ENCODE measurements at regions not wholly inside any gene's neighbourhood (a gene's known extent, or its start where the extent isn't known, plus 50 kb on each side); places are given as distances from the start of the nearest gene placed in this dataset.

- no peak for DNase-seq (ENCODE audit: low read depth)
Measured at GRCh38 chr2:64854773-64855237, 134.4 kb upstream of the SLC1A4 start.

- no peak for DNase-seq (ENCODE audit: low read depth)
Measured at GRCh38 chr2:64857581-64858471, 131.4 kb upstream of the SLC1A4 start.

DNA sequence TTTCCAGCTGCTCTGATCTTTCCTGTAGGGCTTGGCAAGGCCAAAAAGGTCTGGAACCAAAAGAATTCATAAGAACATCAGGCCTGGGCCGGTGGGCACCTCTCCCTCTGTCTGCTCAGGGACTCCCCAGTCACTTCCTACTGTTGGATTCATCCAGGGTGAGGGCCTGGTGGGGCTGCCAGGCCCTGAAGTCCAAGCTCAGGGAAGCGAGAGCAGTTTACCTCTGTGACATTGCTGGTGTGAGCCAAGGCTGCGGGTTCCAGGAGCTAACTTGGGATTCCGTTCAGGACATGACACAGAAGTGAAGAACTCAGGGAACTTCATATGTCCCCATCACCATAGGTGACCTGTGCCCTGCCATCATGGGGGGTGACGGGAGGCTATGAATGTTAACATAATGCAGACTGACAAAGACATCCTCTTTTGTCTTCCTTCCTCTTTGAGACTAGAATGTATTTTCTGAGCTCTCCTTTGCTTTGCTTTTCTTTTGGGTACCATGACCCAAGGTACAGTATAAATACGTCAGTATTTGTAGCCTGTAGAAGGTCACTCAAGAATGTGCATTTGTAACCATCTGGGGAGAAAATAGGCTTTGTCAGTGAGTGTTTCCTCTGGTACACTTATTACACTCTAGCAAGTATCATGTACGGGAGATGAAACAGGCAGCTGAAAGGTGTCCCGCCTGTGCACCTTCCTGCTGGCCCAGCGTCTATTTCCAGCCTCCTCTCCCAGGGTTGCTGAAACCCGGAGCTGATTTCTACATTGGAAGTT lies 130.5 kb upstream of the SLC1A4 start:
- no peak for DNase-seq (ENCODE audit: low read depth)

GRCh38 chr2:64859312-64860212 lies 129.6 kb upstream of the SLC1A4 start:
- no peak for DNase-seq (ENCODE audit: low read depth)

GRCh38 chr2:64860276-64860885 lies 128.8 kb upstream of the SLC1A4 start:
- DNase-seq (ENCODE audit: low read depth): no peak

GRCh38 chr2:64860936-64861335 lies 128.3 kb upstream of the SLC1A4 start:
- DNase-seq (ENCODE audit: low read depth): no peak

GRCh38 chr2:64861452-64862397 lies 127.5 kb upstream of the SLC1A4 start:
- DNase-seq (ENCODE audit: low read depth): no peak

- no peak for DNase-seq (ENCODE audit: low read depth)
Measured at GRCh38 chr2:64862623-64863022, 126.6 kb upstream of the SLC1A4 start.

DNA sequence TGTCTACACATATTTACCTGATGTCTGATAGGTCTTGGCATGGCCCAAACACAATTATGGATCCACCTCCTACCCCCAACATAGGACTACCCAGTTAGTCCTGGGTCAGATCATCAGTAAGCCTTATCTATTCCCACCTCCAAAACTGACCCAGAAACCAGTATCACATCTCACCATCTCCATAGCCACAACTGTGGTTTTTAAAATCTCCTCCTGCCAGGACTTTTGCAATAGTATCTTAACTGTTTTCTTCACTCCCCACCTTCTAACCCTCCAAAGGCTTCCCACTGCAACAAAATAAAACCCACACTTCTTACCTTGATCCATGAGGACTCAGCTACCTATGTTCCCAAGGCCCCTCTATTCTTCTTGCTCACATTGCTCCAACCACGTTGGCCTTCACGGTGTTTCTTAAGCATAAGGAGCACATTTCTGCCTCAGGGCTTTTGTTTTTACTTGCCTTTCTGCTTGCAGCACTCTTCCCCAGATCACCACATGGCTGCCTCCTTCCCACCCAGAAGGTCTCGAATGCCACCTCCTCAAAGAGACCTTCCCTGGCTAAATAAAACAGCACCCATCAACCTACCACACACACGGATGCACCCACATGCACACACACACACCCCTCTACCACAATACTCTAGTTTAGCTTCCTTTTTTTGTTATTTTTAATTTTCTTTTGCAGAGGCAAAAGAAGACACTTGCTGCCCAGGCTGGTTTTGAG lies 125.9 kb upstream of the SLC1A4 start:
- DNase-seq (ENCODE audit: low read depth): no peak

DNA sequence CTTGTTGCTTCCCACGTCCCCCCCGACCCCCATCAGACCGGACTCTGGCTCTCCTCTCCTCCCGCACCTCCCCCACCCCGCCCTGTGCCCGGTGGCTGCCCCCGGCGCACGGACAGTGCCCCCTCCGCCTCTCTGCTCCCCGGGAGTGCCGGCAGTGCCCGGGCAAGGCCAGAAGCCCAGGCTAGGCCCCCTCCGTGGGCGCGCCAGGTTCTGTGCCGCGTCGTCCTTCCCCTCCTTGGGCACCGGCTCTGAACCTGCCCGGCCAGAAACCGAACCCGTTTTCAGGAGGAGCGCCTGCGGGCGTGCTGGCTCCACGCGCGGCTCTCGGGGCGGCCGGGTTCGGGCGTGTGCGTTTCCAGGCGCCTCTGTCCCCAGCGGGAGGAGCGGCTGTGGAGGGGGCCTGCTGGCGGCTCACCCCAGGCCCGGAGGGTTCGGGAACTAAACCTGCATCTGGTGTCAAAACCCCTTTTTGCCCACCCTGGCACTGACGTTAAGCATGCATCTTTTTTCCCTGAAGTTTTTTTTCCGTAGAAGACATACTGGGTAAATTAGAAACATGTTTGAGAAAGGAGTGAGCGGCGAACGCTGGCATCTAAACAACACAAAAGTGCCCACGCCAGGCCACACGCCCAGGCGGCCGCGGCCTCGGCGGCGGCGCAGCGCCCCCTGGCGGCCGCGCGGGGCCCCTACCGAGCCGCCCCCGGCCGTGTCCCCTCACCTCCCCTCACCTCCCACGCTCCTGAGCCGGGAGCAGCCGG lies 123.9 kb upstream of the SLC1A4 start:
- DNase-seq (ENCODE audit: low read depth): peak; percentile 46

DNA sequence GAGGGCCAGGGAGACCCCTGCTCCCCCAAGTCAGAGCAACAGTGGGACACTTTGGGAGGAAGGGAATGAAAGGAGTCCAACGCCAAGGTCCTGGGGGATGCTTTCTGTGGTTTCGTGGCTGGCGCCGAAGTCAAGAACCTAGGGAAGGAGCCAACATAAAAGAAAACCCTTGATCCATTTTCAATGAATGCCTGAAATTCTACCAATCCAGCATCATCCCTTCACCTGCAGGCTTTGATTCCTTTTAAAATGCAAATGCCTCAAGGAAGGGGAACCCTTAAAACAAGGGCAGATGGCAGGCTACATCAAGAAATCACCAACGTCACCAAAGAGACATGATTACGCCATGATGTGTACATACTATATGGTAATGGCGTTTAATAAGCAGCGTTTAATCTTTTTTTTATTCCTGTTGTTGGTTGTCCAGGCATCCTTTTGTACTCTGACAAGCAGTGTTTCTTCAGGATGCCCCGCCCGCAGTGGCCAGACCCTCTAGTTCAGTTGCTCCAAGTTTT lies 123.3 kb upstream of the SLC1A4 start:
- no peak for DNase-seq (ENCODE audit: low read depth)

DNA sequence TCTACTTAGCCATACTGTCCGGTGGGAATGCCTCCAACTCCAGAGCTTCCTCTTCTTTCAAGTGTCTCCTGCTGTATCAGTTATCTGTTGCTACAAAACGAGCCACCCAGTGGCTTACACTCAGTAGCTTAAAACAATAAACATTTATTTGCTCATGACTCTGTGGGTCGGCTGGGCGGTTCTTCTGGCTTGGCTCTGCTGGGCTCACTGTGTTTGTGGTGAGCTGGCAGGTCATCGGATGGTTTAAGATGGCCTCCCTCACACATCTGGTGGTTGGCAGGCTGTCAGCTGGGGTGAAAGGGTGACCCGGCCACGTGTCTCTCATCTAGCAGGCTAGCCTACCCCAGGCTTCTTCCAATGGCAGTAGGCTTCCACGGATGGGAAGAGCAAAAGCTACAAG lies 122.4 kb upstream of the SLC1A4 start:
- no peak for DNase-seq (ENCODE audit: low read depth)

DNA sequence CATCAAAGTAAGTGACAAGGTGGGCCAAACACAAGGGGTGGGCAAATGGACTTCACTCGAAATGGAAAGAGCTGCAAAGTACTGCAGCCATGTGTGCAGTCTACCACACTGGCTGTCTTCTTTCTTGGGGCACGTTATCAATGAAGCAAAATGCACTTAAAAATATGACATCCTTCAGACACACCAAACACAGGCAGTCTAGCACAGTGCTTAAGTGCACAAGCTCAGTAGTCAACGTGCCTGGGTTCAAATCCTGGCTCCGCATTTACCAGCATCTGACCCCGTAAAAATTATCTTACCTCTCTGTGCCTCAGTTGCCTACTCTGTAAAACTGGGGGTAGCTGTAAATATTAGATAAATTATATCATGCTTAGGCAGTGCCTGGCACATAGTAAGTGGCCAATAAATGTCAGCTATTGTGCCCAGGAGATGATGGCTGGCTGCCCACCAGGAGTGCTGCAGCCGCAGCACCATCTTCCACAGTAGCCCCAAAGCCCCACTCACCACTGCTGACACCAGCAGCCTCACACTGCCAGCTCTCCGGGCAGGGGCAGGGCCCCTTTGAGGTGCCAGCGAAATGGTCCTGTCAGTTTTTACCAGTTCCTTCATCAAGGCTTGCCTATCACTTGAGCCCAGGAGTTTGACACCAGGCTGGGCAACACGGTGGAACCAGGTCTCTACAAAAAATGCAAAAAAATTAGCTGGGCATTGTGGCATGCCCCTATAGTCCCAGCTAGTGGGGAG lies 121.8 kb upstream of the SLC1A4 start:
- DNase-seq (ENCODE audit: low read depth): no peak

DNA sequence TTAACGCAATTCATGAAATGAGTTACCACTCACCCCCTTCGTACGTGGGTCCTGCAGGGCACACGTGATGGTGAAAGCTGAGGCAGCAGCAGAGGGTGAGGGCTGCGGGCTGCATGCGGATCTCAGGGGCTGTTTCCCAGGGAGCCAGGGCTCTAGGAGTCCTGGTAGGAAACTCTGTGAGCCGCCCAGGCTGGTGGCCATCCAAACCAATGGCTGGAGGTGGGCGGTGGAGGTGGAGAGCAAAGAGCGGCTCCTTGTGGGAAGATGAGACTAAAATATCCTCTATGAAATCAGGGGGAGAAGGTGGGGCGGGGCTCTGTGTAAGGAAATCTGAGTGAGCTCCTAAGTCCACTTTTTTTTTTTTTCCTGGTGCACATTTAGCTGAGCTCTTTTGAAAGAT lies 120.1 kb upstream of the SLC1A4 start:
- no peak for DNase-seq (ENCODE audit: low read depth)

DNA sequence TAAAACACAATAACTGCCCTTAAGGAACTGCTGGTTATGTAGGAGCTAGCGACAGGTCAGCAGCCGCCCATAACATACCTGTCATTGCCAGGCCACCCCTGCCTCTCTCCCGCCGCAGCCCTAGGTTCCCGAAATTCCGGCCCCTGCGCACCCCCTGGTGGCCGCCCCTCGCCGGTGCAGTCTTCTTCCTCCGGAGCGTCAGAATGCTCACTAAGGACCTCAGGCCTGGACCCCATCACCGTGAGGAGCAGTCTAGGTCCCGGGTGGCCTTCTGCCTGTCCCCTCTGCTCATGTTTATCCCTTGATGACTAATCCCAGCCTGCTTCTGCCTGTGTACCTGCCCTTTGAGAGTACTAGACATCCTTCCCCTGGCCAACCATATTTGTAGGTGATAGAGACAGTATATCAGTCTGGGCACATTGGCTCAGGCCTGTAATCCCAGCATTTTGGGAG lies 115.7 kb upstream of the SLC1A4 start:
- DNase-seq (ENCODE audit: low read depth): peak; percentile 70

GRCh38 chr2:64874593-64874992 lies 114.6 kb upstream of the SLC1A4 start:
- DNase-seq (ENCODE audit: low read depth): no peak

- no peak for DNase-seq (ENCODE audit: low read depth)
Measured at GRCh38 chr2:64875368-64875767, 113.8 kb upstream of the SLC1A4 start.

- DNase-seq (ENCODE audit: low read depth): no peak
Measured at GRCh38 chr2:64876137-64876647, 113.0 kb upstream of the SLC1A4 start.

All from activated T-helper 9 cell treated with anti-CD3 and anti-CD28 coated beads, Interleukin-2, amount 50 U/mL, for 16 hours (primary cell).